ENCODE measurements at regions not wholly inside any gene's neighbourhood (a gene's known extent, or its start where the extent isn't known, plus 50 kb on each side); places are given as distances from the start of the nearest gene placed in this dataset.

DNA sequence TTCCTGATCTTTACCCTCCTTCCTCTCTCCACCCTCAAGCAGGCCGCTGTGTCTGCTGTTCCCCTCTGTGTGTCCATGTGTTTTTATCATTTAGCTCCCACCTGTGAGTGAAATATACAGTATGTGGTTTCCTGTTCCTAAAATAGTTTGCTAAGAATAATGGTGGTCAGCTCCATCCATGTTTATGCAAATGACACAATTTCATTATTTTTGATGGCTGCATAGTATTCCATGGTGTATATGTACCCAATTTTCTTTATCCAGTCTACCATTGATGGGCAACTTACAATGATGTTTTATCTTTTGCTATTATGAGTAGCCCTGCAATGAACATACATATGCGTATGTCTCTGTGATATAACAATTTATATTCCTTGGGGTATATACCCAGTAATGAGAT is 133.4 kb upstream of the RGS18 start:
- Histone ChIP-seq H3K9me3 (peaks cover 0 to 9% of the 10 kb centered on the region in 2 donors), H3K4me1 (no peaks in the 10 kb centered on the region), H3K4me3 (no peak overlapping the region), H3K27ac (no peak overlapping the region), H3K27me3 (no peaks in the 10 kb centered on the region), H3K36me3 (no peaks in the 10 kb centered on the region)
- DNase-seq (ENCODE audit: low spot score in 2 of 2), result no peak
- intact Hi-C loops (cut with DNase I; ENCODE audit: low total_unique reads), result no loop called here
- TF ChIP-seq, protein P1, sequence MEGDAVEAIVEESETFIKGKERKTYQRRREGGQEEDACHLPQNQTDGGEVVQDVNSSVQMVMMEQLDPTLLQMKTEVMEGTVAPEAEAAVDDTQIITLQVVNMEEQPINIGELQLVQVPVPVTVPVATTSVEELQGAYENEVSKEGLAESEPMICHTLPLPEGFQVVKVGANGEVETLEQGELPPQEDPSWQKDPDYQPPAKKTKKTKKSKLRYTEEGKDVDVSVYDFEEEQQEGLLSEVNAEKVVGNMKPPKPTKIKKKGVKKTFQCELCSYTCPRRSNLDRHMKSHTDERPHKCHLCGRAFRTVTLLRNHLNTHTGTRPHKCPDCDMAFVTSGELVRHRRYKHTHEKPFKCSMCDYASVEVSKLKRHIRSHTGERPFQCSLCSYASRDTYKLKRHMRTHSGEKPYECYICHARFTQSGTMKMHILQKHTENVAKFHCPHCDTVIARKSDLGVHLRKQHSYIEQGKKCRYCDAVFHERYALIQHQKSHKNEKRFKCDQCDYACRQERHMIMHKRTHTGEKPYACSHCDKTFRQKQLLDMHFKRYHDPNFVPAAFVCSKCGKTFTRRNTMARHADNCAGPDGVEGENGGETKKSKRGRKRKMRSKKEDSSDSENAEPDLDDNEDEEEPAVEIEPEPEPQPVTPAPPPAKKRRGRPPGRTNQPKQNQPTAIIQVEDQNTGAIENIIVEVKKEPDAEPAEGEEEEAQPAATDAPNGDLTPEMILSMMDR (IDR thresholded peaks at IDR 0.05), result no peak
- TF ChIP-seq POLR2A (IDR thresholded peaks at IDR 0.05) (no peak), POLR2AphosphoS5 (IDR thresholded peaks at IDR 0.05) (no peak)

DNA sequence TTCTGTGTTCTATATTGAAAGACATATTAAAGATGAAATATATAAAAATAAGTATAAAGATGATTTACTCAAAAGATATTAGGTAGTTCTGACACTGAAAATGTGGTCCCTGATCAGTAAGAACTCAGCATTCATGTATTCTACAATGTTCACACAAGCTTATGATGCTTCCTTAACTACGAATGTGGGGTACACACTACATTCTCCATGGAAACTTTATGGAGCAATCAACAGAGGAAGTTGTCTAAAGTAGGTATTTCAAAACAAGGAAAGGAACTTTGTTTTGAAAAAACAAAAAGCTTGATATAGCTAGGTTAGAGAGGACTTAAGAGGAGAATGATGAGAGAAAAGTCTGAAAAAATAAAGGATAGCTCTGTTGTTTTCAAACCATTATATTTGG is 119.7 kb upstream of the RGS18 start:
- peaks cover 0 to 8% of the 10 kb centered on the region in 2 donors for H3K9me3 ChIP-seq
- no peaks in the 10 kb centered on the region for H3K27me3 ChIP-seq
- H3K27ac ChIP-seq, result no peak overlapping the region
- no peak for TF ChIP-seq POLR2A (IDR thresholded peaks at IDR 0.05)
- TF ChIP-seq POLR2AphosphoS5 (IDR thresholded peaks at IDR 0.05), result no peak
- TF ChIP-seq, protein P1 (IDR thresholded peaks at IDR 0.05), result no peak
- H3K4me3 ChIP-seq, result no peak overlapping the region
- no peaks in the 10 kb centered on the region for H3K36me3 ChIP-seq
- DNase-seq (ENCODE audit: low spot score in 2 of 2), result no peak
- intact Hi-C loops (cut with DNase I; ENCODE audit: low total_unique reads), result no loop called here
- H3K4me1 ChIP-seq, result no peaks in the 10 kb centered on the region

DNA sequence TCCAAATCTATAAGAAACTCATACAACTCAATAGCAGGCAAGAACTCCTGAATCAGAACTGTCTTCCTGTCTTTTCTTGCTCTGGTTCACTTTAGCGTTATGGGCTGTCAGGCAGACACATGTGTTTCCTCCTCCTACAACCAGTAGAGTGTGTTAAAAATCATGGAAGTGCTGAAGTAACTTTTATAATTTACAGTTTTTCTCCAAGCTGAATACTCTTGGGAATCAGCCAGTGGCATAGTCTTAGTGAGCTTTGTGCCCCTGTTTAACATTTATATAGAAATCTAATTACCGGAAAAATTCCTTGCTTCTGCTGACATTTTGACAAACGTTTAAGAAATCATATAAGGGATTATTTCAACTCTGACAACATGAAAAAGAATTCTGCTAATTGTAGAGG is 113.1 kb upstream of the RGS18 start:
- DNase-seq (ENCODE audit: low spot score in 2 of 2), result no peak

DNA sequence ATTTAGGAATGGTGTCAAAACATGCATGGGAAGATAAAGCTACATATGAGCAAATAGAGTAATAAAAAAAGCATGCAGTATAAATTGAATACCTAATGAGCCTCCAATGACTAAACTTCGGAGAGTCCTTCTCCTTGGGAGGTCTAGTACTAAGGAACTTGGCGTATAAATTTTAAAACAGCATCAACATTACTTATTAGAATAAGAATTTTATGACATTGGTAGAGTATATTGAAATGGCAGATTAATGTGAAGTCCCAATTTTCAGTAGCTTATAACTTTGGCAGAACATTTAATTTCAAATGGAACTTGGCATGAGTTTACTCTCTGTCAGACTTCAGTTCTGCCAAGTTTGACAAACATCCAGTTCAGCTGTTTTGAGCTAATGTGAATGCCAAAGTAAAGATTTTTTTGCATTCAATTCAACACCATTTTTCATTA is 104.7 kb upstream of the RGS18 start:
- Histone ChIP-seq H3K9me3 (no peaks in the 10 kb centered on the region), H3K27me3 (no peaks in the 10 kb centered on the region), H3K27ac (no peak overlapping the region), H3K36me3 (no peaks in the 10 kb centered on the region), H3K4me3 (no peak overlapping the region), H3K4me1 (no peaks in the 10 kb centered on the region)
- DNase-seq (ENCODE audit: low spot score in 2 of 2), result no peak
- no peak for TF ChIP-seq POLR2A (IDR thresholded peaks at IDR 0.05)
- intact Hi-C loops (cut with DNase I; ENCODE audit: low total_unique reads), result no loop called here

More for the DNA sequence above, 113.1 kb upstream of the RGS18 start:
- Histone ChIP-seq H3K9me3 (no peaks in the 10 kb centered on the region), H3K36me3 (no peaks in the 10 kb centered on the region), H3K4me3 (no peak overlapping the region), H3K27me3 (no peaks in the 10 kb centered on the region), H3K27ac (no peak overlapping the region), H3K4me1 (no peaks in the 10 kb centered on the region)
- TF ChIP-seq, protein P1 (IDR thresholded peaks at IDR 0.05), result no peak
- TF ChIP-seq POLR2AphosphoS5 (IDR thresholded peaks at IDR 0.05), result no peak
- no peak for TF ChIP-seq POLR2A (IDR thresholded peaks at IDR 0.05)
- intact Hi-C loops (cut with DNase I; ENCODE audit: low total_unique reads), result no loop called here

DNA sequence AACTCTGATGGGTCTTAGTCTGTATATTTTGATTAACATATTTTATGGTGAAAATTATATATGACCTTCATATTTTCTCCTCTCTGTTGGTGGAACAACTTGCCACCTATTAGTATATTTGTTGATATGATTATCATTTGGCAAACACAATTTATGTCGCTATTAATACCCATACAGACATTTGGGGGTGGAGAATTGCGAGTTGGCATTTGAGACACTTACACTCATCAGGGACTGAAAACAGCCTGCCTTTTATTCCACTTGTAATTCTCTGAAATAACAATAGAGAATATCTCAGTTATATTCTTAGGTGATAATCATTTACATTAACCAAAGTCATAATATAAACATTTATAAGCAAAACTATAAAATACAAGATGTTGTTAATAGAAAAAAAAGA is 100.5 kb upstream of the RGS18 start:
- no peak overlapping the region for H3K4me3 ChIP-seq
- intact Hi-C loops (cut with DNase I; ENCODE audit: low total_unique reads), result no loop called here

More for the DNA sequence above, 100.5 kb upstream of the RGS18 start:
- Histone ChIP-seq H3K27me3 (no peaks in the 10 kb centered on the region), H3K9me3 (no peaks in the 10 kb centered on the region), H3K36me3 (no peaks in the 10 kb centered on the region), H3K27ac (no peak overlapping the region), H3K4me1 (no peaks in the 10 kb centered on the region)
- no peak for DNase-seq (ENCODE audit: low spot score in 2 of 2)
- TF ChIP-seq POLR2AphosphoS5 (IDR thresholded peaks at IDR 0.05) (no peak), POLR2A (IDR thresholded peaks at IDR 0.05) (no peak)
- TF ChIP-seq, protein P1 (IDR thresholded peaks at IDR 0.05), result no peak
